ENCODE measurements at regions not wholly inside any gene's neighbourhood (a gene's known extent, or its start where the extent isn't known, plus 50 kb on each side); places are given as distances from the start of the nearest gene placed in this dataset.
A peak's percentile ranks its signal among the peaks of the same experiment; 100 is the strongest.

- no peak overlapping the region for H3K4me3 Mint-ChIP-seq
- H3K36me3 Mint-ChIP-seq, result no peaks in the 10 kb centered on the region
- peaks cover 9% of the 10 kb centered on the region for H3K4me1 Mint-ChIP-seq
- TF ChIP-seq CTCF (IDR thresholded peaks at IDR 0.05; ENCODE audit: unreplicated experiment), result no peak
- H3K27me3 Mint-ChIP-seq (ENCODE audit: low read depth), result no peaks in the 10 kb centered on the region
- no peak for DNase-seq (ENCODE audit: low spot score in 2 of 2, unreplicated experiment in 2 of 2)
- no peak overlapping the region for H3K27ac Mint-ChIP-seq
- peaks cover 13% of the 10 kb centered on the region for H3K9me3 Mint-ChIP-seq
Observed at GRCh38 chr20:16918366-16918765, 170.2 kb downstream of the OTOR start.

- Mint-ChIP-seq H3K36me3 (no peaks in the 10 kb centered on the region), H3K4me3 (no peak overlapping the region), H3K9me3 (peaks cover 13% of the 10 kb centered on the region), H3K27me3 (ENCODE audit: low read depth) (no peaks in the 10 kb centered on the region), H3K4me1 (peaks cover 15% of the 10 kb centered on the region), H3K27ac (no peak overlapping the region)
- TF ChIP-seq CTCF (IDR thresholded peaks at IDR 0.05; ENCODE audit: unreplicated experiment), result no peak
- no peak for DNase-seq (ENCODE audit: low spot score in 2 of 2, unreplicated experiment in 2 of 2)
Observed at GRCh38 chr20:16919841-16920240, 171.7 kb downstream of the OTOR start.

DNA sequence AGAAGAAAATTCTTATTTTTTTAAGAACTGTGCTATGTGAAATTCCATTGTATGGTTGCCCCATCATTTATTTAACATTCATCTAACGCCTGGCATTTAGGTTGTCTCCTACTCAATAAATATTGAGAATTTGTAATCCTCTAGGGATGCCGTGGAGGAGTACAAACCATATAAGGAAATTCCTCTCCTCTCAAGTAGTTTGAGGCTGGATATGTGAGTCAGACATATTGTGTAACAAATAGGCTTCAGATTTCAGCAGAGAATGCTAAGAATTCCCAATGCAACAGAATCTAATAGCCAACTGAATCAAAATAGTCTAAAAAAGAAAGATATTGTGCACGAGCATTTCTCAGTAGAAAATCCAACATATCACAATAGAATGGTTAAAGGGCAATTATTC is 174.7 kb downstream of the OTOR start:
- DNase-seq (ENCODE audit: low spot score in 2 of 2, unreplicated experiment in 2 of 2), result no peak
- H3K36me3 Mint-ChIP-seq, result no peaks in the 10 kb centered on the region
- no peak overlapping the region for H3K4me3 Mint-ChIP-seq
- peaks cover 15% of the 10 kb centered on the region for H3K4me1 Mint-ChIP-seq
- peak overlapping the region; percentile 89 for H3K27ac Mint-ChIP-seq
- no peak for TF ChIP-seq CTCF (IDR thresholded peaks at IDR 0.05; ENCODE audit: unreplicated experiment)
- H3K27me3 Mint-ChIP-seq (ENCODE audit: low read depth), result no peaks in the 10 kb centered on the region
- peaks cover 13% of the 10 kb centered on the region for H3K9me3 Mint-ChIP-seq

- H3K27me3 Mint-ChIP-seq (ENCODE audit: low read depth), result peaks cover 4% of the 10 kb centered on the region
- TF ChIP-seq CTCF (IDR thresholded peaks at IDR 0.05; ENCODE audit: unreplicated experiment), result no peak
- DNase-seq (ENCODE audit: low spot score in 2 of 2, unreplicated experiment in 2 of 2), result no peak
- H3K4me3 Mint-ChIP-seq, result no peak overlapping the region
- no peaks in the 10 kb centered on the region for H3K36me3 Mint-ChIP-seq
- H3K27ac Mint-ChIP-seq, result no peak overlapping the region
- peaks cover 15% of the 10 kb centered on the region for H3K4me1 Mint-ChIP-seq
- H3K9me3 Mint-ChIP-seq, result peaks cover 2% of the 10 kb centered on the region
Observed at GRCh38 chr20:16926626-16927430, 178.7 kb downstream of the OTOR start.

DNA sequence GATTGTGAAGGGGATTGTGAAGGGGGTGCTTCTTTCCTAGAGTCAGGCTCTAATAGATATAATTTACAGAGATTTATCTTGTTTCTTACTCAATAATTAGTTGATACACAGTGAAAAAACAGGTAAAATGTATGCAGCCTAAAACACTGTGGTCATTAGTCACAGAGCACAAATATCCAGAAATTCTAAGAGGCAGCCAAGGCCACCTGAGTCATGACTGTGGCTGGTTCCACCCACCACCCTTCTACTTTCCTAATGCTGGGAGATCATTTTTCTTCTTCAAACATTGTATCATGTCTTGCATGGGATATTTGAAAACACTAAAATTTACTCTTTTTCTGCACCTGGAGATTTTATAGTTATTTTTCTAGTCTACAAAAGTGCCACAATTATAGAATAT is 181.6 kb downstream of the OTOR start:
- H3K4me3 Mint-ChIP-seq, result no peak overlapping the region
- H3K27me3 Mint-ChIP-seq (ENCODE audit: low read depth), result peaks cover 22% of the 10 kb centered on the region
- peaks cover 11% of the 10 kb centered on the region for H3K9me3 Mint-ChIP-seq
- no peaks in the 10 kb centered on the region for H3K36me3 Mint-ChIP-seq
- no peak for TF ChIP-seq CTCF (IDR thresholded peaks at IDR 0.05; ENCODE audit: unreplicated experiment)
- DNase-seq (ENCODE audit: low spot score in 2 of 2, unreplicated experiment in 2 of 2), result no peak
- no peaks in the 10 kb centered on the region for H3K4me1 Mint-ChIP-seq
- no peak overlapping the region for H3K27ac Mint-ChIP-seq

Data from mesothelial cell of epicardium (in vitro differentiated cells).